GM18511 (cell line): ENCODE measurements at regions not wholly inside any gene's neighbourhood (a gene's known extent, or its start where the extent isn't known, plus 50 kb on each side); places are given as distances from the start of the nearest gene placed in this dataset.
A peak's percentile ranks its signal among the peaks of the same experiment; 100 is the strongest.

Experiments used
- ATAC-seq: cut with Tn5 transposase; IDR thresholded peaks from one replicate; pipeline ENCODE4 v1.9.1; 2021; ENCODE audit warnings: mild to moderate bottlenecking, moderate library complexity; ENCODE audit not compliant: unreplicated experiment

- ATAC-seq: no peak
Observed at GRCh38 chr3:102102394-102102793, 253.1 kb downstream of the NFKBIZ start.

- ATAC-seq: no peak
Observed at GRCh38 chr3:102104033-102104432, 254.7 kb downstream of the NFKBIZ start.

- ATAC-seq: no peak
Observed at GRCh38 chr3:102105193-102105592, 255.9 kb downstream of the NFKBIZ start.

- ATAC-seq: no peak
Observed at GRCh38 chr3:102106416-102107097, 257.2 kb downstream of the NFKBIZ start.

GRCh38 chr3:102112704-102113230, 263.5 kb downstream of the NFKBIZ start:
- no peak for ATAC-seq

GRCh38 chr3:102113421-102114041, 264.2 kb downstream of the NFKBIZ start:
- no peak for ATAC-seq

GRCh38 chr3:102114264-102114979, 265.1 kb downstream of the NFKBIZ start:
- no peak for ATAC-seq

GRCh38 chr3:102122527-102122926, 273.2 kb downstream of the NFKBIZ start:
- no peak for ATAC-seq

GRCh38 chr3:102123590-102124190, 274.4 kb downstream of the NFKBIZ start:
- ATAC-seq: no peak

- ATAC-seq: no peak
Observed at GRCh38 chr3:102124282-102124681, 275.0 kb downstream of the NFKBIZ start.

GRCh38 chr3:102124704-102125103, 275.4 kb downstream of the NFKBIZ start:
- ATAC-seq: no peak

- no peak for ATAC-seq
Observed at GRCh38 chr3:102125197-102125993, 276.1 kb downstream of the NFKBIZ start.

GRCh38 chr3:102125994-102126368, 276.7 kb downstream of the NFKBIZ start:
- no peak for ATAC-seq

- ATAC-seq: peak; percentile 64
Observed at GRCh38 chr3:102129760-102130608, 280.7 kb downstream of the NFKBIZ start.

GRCh38 chr3:102132370-102132769, 283.1 kb downstream of the NFKBIZ start:
- no peak for ATAC-seq

GRCh38 chr3:102133376-102133775, 284.1 kb downstream of the NFKBIZ start:
- no peak for ATAC-seq

GRCh38 chr3:102135316-102135715, 286.0 kb downstream of the NFKBIZ start:
- ATAC-seq: no peak

- no peak for ATAC-seq
Observed at GRCh38 chr3:102136183-102136582, 286.9 kb downstream of the NFKBIZ start.

GRCh38 chr3:102140116-102140515, 290.8 kb downstream of the NFKBIZ start:
- ATAC-seq: no peak
